ENCODE measurements at regions not wholly inside any gene's neighbourhood (a gene's known extent, or its start where the extent isn't known, plus 50 kb on each side); places are given as distances from the start of the nearest gene placed in this dataset.

DNA sequence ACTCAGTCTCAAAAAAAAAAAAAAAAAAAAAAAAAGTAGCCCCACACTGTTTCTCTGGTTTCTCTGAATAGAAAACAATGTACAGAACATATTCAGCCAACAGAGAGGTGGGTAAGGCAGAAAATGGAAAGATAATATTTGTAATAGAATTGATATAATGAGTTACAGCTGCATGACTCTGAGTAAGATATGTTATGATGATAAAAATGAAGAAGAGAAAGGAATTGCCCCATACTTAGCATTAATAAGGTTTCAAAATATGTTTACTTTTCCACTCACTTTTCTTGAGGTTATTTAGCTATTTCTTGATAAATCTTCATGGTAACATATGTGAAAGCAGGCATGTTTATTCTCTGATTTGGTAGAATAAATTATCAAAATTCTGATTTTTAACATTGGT lies 100.9 kb upstream of the ROBO2 start:
- H3K27me3 Mint-ChIP-seq: no peaks in the 10 kb centered on the region
- CTCF ChIA-PET: no interaction called here
- no peak for DNase-seq
- H3K4me3 Mint-ChIP-seq: no peak overlapping the region
- no peaks in the 10 kb centered on the region for H3K4me1 Mint-ChIP-seq
- H3K27ac Mint-ChIP-seq: no peak overlapping the region
- no peaks in the 10 kb centered on the region for H3K36me3 Mint-ChIP-seq (ENCODE audit: low read depth)
- POLR2A ChIA-PET: no interaction called here
- peaks cover 15% of the 10 kb centered on the region for H3K9me3 Mint-ChIP-seq

DNA sequence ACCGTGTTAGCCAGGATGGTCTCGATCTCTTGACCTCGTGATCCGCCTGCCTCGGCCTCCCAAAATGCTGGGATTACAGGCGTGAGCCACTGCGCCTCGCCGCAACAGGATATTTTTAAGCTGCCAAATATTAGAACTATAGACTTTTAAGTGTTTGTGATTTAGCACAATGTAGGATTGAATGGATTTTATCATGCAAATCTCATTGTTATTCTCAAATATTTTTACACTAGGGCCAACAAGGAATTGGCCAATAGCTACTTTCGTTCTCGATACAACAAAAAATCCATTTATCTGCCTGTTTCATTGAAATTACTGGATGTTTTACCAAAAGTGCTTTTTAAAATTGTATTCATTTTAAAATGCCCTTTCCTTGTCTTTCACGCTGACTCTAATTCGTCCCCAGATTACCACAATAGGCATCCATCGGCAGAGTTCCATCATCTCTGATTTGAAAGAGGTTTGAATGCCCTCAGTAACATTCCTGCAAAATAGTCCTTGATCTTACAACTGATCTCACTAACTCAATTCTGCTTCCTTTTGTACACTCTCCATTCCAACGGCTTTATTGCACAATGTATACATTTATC lies 99.6 kb upstream of the ROBO2 start:
- CTCF ChIA-PET: no interaction called here
- POLR2A ChIA-PET: no interaction called here
- Mint-ChIP-seq H3K36me3 (ENCODE audit: low read depth) (no peaks in the 10 kb centered on the region), H3K4me3 (no peak overlapping the region), H3K27me3 (no peaks in the 10 kb centered on the region), H3K4me1 (no peaks in the 10 kb centered on the region), H3K27ac (no peak overlapping the region), H3K9me3 (peaks cover 14% of the 10 kb centered on the region)
- DNase-seq: no peak

DNA sequence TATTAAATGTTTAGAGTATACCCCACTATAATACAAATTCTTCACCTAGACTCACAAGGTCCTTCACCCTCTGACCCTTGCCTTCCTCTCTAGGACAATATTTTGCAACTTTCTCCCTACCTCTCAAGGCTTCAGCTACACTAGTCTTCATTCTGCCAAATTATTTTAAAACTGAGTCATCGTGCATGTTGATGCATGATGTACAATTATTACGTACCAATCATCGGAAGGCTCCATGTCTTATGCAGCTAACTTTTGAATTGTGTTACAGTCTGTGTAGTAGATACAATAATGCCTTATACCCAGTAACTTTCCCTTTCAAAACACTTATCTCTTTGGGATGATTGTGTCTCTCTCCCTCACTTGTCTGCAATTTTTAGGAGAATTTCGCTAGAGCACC lies 98.5 kb upstream of the ROBO2 start:
- H3K4me3 Mint-ChIP-seq: no peak overlapping the region
- no peak for DNase-seq
- ChIA-PET CTCF (no interaction called here), POLR2A (no interaction called here)
- no peaks in the 10 kb centered on the region for H3K27me3 Mint-ChIP-seq
- no peaks in the 10 kb centered on the region for H3K4me1 Mint-ChIP-seq
- H3K9me3 Mint-ChIP-seq: peaks cover 12% of the 10 kb centered on the region
- H3K27ac Mint-ChIP-seq: no peak overlapping the region
- H3K36me3 Mint-ChIP-seq (ENCODE audit: low read depth): no peaks in the 10 kb centered on the region

DNA sequence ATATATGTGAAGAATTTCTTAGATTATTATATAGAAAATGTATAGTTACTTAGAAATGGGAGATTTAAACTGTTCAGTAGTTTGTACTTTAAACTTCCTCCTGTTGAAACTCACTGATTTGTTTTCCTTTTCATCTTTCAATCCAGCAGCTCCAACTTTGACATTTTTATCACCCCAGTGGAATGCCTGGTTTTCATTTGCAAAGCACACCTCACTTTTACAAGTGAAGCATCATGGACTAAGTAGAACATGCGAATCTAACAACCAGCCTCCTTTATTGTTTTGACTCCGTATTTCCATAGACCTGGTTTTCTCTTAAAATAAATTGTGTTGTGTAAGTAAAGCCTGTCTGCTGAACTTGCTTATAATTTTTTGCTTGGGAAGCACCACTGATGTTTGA lies 97.8 kb upstream of the ROBO2 start:
- H3K27me3 Mint-ChIP-seq: no peaks in the 10 kb centered on the region
- ChIA-PET POLR2A (no interaction called here), CTCF (no interaction called here)
- no peak overlapping the region for H3K27ac Mint-ChIP-seq
- H3K4me3 Mint-ChIP-seq: no peak overlapping the region
- H3K4me1 Mint-ChIP-seq: no peaks in the 10 kb centered on the region
- H3K36me3 Mint-ChIP-seq (ENCODE audit: low read depth): no peaks in the 10 kb centered on the region
- H3K9me3 Mint-ChIP-seq: peaks cover 15% of the 10 kb centered on the region
- DNase-seq: no peak

DNA sequence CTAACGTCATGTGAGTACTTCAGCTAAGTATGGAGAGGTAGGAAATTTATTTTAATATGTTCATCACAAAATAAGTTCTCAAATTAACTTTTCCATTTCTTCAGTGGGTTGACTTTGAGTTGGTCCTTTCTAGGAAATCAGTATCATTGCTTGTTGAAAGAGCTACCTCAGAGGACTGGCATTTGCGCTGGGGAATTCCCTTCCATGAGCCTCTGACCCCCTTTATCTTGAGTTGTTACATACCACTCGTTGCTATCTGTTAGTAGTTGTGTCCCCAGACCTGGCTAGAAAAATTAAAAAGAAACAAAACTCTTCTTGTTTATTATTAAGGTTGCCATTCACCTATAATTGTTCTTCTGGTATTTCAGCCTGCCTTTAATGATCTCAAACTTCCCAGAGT lies 96.8 kb upstream of the ROBO2 start:
- no peak overlapping the region for H3K27ac Mint-ChIP-seq

DNA sequence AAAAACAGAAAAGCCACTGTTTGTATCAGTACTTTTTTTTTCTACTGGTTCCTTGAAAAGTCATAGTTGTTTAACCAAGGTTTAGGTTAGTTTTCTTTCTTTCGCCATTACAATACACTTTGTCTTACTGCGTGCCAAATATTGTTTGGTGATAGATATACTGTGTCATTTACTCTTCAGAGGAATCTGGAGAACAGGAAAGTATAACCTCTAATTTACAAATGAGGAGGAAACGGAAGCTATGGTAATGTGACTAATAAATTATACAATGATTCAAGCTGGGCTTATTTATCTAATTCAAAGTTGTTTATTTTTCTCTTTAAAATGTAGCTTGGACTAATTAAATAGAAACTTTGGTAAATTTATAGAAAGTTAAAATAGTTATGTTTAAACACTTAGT lies 96.2 kb upstream of the ROBO2 start:
- POLR2A ChIA-PET: no interaction called here
- peaks cover 12% of the 10 kb centered on the region for H3K9me3 Mint-ChIP-seq

More for the DNA sequence above, 96.8 kb upstream of the ROBO2 start:
- Mint-ChIP-seq H3K4me1 (no peaks in the 10 kb centered on the region), H3K9me3 (peaks cover 15% of the 10 kb centered on the region), H3K36me3 (ENCODE audit: low read depth) (no peaks in the 10 kb centered on the region), H3K27me3 (no peaks in the 10 kb centered on the region), H3K4me3 (no peak overlapping the region)
- ChIA-PET CTCF (no interaction called here), POLR2A (no interaction called here)
- DNase-seq: no peak

DNA sequence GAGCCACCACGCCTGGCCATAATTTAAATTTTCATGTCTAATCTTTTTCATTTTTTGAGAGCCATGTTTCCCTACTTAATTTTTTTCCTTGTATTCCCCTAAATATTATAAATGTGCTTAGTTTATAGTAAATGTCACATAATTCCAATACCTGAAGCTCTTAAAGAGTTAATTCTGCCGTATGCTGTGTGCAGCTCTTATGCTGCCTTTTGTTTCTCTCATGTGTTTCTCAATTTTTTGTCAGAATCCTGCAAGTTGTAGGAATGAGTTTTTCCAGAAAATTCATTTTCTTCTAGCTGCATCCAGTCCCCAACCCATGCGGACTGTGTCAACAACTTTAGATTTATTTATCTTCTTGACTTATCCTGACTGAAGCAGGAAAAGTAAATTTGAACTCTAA lies 90.9 kb upstream of the ROBO2 start:
- no peaks in the 10 kb centered on the region for H3K27me3 Mint-ChIP-seq
- peaks cover 12% of the 10 kb centered on the region for H3K9me3 Mint-ChIP-seq
- no peak for DNase-seq
- no peak overlapping the region for H3K27ac Mint-ChIP-seq
- POLR2A ChIA-PET: no interaction called here
- no peak overlapping the region for H3K4me3 Mint-ChIP-seq
- H3K36me3 Mint-ChIP-seq (ENCODE audit: low read depth): no peaks in the 10 kb centered on the region
- H3K4me1 Mint-ChIP-seq: no peaks in the 10 kb centered on the region
- CTCF ChIA-PET: no interaction called here

More for the DNA sequence above, 96.2 kb upstream of the ROBO2 start:
- DNase-seq: no peak
- CTCF ChIA-PET: no interaction called here
- Mint-ChIP-seq H3K4me1 (no peaks in the 10 kb centered on the region), H3K27ac (no peak overlapping the region), H3K4me3 (no peak overlapping the region), H3K27me3 (no peaks in the 10 kb centered on the region), H3K36me3 (ENCODE audit: low read depth) (no peaks in the 10 kb centered on the region)

DNA sequence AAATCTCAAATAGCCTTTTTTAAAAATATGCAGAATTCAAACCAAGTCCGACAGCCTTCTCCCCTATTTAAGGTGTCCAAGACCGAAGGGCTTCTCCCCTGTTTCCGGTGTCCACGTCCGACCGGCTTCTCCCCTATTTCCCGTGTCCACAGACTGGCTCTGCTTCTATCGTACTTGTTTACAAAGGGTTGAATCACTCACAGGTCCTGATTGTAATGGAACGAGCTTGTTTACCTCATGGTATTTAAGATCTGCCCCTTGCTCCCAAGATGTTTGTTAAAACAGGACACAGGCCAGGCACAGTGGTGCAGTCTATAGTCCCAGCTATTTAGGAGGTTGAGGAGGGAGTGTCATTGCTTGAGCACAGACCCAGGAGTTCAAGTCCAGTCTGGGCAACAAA lies 90.4 kb upstream of the ROBO2 start:
- no peaks in the 10 kb centered on the region for H3K27me3 Mint-ChIP-seq
- no peak for DNase-seq
- H3K9me3 Mint-ChIP-seq: peaks cover 12% of the 10 kb centered on the region
- H3K4me1 Mint-ChIP-seq: no peaks in the 10 kb centered on the region
- no peaks in the 10 kb centered on the region for H3K36me3 Mint-ChIP-seq (ENCODE audit: low read depth)
- H3K27ac Mint-ChIP-seq: no peak overlapping the region
- ChIA-PET CTCF (no interaction called here), POLR2A (no interaction called here)
- H3K4me3 Mint-ChIP-seq: no peak overlapping the region

DNA sequence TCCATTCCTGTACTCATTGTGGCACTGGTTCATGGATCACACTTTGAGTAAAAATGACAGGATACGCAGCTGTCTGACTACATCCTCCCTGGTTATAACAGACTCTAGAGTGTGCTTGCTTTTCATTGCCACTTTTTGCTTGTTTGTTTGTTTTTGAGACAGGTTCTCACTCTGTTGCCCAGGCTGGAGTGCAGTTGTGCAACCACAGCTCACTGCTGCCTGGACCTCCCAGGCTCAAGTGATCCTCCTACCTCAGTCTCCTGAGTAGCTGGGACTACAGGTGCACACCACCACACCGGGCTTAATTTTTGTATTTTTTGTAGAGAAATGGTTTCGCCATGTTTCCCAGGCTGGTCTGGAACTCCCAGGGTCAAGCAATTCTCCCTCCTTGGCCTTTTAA lies 89.3 kb upstream of the ROBO2 start:
- H3K4me1 Mint-ChIP-seq: no peaks in the 10 kb centered on the region
- no peak for DNase-seq
- POLR2A ChIA-PET: no interaction called here
- H3K27ac Mint-ChIP-seq: no peak overlapping the region
- CTCF ChIA-PET: no interaction called here
- peaks cover 12% of the 10 kb centered on the region for H3K9me3 Mint-ChIP-seq
- H3K4me3 Mint-ChIP-seq: no peak overlapping the region
- no peaks in the 10 kb centered on the region for H3K27me3 Mint-ChIP-seq
- no peaks in the 10 kb centered on the region for H3K36me3 Mint-ChIP-seq (ENCODE audit: low read depth)

DNA sequence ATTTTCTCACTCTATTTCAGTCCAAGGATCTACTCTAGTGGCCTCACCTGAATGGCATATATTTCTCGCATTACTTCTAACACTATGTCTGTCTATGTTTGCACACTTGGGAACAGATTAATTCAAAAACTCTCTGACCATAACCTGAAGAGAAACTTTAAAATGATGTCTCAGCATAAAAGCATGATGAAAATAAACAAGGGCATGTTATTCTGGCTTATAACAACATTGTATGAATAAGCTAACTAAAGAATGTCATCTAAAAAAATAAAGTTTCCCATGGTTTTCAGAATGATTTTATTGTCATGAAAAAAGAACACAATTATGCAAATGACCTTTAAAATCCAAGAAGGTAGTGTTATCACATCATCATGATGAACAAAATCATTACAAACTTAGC lies 85.5 kb upstream of the ROBO2 start:
- Mint-ChIP-seq H3K9me3 (peaks cover 9% of the 10 kb centered on the region), H3K4me3 (no peak overlapping the region), H3K27ac (no peak overlapping the region), H3K27me3 (no peaks in the 10 kb centered on the region), H3K36me3 (ENCODE audit: low read depth) (no peaks in the 10 kb centered on the region), H3K4me1 (no peaks in the 10 kb centered on the region)
- POLR2A ChIA-PET: no interaction called here
- DNase-seq: no peak
- CTCF ChIA-PET: no interaction called here

DNA sequence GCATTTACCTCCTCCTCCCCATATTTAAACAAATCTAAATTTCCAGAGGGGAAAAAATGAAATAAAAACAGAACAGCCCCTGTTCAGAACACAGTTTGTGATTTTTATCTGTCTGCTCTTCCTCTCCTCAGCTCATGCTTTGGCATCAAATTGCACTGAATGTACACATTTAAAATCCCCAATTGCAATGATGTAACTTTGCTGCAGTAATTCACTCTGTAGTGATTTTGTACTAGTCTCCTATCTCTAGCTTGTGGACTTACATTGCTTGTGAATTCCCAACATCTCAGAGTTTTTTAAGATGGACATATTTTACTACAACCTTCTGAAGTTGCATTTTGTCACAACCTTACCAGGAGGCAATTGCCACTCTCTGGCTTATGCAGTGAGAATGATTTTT lies 81.6 kb upstream of the ROBO2 start:
- ChIA-PET POLR2A (no interaction called here), CTCF (no interaction called here)
- H3K9me3 Mint-ChIP-seq: peaks cover 2% of the 10 kb centered on the region
- H3K27me3 Mint-ChIP-seq: no peaks in the 10 kb centered on the region
- DNase-seq: no peak
- H3K27ac Mint-ChIP-seq: no peak overlapping the region
- no peaks in the 10 kb centered on the region for H3K4me1 Mint-ChIP-seq
- no peak overlapping the region for H3K4me3 Mint-ChIP-seq
- no peaks in the 10 kb centered on the region for H3K36me3 Mint-ChIP-seq (ENCODE audit: low read depth)

DNA sequence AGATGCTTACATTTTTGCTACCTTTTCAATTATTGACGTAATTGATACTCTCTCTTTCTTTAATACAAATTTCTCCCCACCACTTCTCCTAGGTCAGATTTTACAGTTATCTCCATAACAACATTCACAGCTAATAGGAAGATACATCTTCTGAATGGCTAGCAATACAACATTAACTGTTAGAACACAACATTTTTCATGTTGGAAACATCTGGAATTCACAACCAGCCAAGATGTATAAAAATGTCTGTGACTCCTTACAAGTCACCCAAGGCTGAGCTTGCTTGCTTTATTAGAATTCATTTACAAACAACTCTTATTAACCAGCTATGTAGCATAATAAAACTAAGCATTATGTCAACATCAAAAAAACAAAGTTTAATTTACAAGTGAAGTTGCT lies 81.0 kb upstream of the ROBO2 start:
- Mint-ChIP-seq H3K27me3 (no peaks in the 10 kb centered on the region), H3K4me1 (no peaks in the 10 kb centered on the region)
- POLR2A ChIA-PET: no interaction called here

DNA sequence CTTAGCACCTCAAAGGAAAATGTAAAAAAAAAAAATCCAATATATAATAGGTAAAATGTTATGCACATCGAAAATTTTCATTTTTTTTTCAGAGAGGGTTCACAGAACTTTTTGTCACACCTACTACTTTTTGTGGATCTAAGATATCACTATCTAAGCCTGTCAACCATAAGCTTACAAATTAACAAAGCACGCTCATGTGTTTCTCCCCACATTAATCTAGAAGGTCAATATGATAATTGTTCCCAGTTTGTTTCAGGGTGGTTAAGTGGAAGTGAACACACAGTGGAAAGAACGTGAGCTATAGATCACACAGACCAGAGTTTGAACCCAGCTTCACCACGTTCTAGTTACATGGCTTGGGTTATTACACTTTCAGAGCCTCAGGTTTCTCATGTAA lies 78.6 kb upstream of the ROBO2 start:
- Mint-ChIP-seq H3K27ac (no peak overlapping the region), H3K36me3 (ENCODE audit: low read depth) (no peaks in the 10 kb centered on the region), H3K9me3 (peaks cover 5% of the 10 kb centered on the region), H3K27me3 (no peaks in the 10 kb centered on the region), H3K4me3 (no peak overlapping the region), H3K4me1 (no peaks in the 10 kb centered on the region)
- ChIA-PET POLR2A (no interaction called here), CTCF (interaction anchor here (0.7 kb wide), 1 partner anchor 637 kb away, joined by 5 read pairs; no protein-coding TSS in a partner anchor)
- DNase-seq: no peak

More for the DNA sequence above, 81.0 kb upstream of the ROBO2 start:
- H3K4me3 Mint-ChIP-seq: no peak overlapping the region
- CTCF ChIA-PET: no interaction called here
- no peak for DNase-seq
- peaks cover under 1% of the 10 kb centered on the region for H3K9me3 Mint-ChIP-seq
- H3K36me3 Mint-ChIP-seq (ENCODE audit: low read depth): no peaks in the 10 kb centered on the region
- no peak overlapping the region for H3K27ac Mint-ChIP-seq

DNA sequence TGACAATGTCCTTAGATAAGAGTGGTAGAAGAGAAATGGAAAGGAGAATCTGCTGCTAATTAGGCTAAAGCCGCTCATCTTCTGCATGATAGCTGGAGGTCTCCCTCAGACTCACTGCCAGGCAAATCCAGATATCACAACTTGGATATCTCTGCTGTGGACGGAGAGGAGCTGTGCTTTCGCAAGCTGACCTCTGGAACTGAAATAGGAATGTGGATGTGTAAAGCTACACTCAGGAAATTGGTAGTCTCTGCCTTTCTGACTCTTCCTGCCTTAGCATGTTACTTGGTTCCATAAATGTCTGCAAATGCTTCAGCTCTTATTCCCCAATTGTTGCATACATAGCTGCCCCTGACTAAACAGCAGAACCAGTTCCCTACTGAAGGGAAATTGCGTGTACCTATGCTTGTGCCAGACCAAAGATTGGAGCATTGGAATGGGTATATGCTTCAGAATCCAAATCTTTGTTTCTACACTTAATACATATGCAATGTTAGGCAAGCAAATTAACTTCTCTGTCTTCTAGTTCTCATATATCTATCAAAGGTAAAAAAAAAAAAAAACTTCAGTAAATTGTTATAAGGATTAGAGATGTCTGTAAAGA lies 74.7 kb upstream of the ROBO2 start:
- Mint-ChIP-seq H3K36me3 (ENCODE audit: low read depth) (no peaks in the 10 kb centered on the region), H3K9me3 (peaks cover 12% of the 10 kb centered on the region)

More for the DNA sequence above, 74.7 kb upstream of the ROBO2 start:
- ChIA-PET POLR2A (no interaction called here), CTCF (no interaction called here)
- H3K4me1 Mint-ChIP-seq: no peaks in the 10 kb centered on the region
- no peaks in the 10 kb centered on the region for H3K27me3 Mint-ChIP-seq
- DNase-seq: no peak
- H3K27ac Mint-ChIP-seq: no peak overlapping the region
- H3K4me3 Mint-ChIP-seq: no peak overlapping the region

Measured in activated CD4-positive, alpha-beta T cell treated with anti-CD3 and anti-CD28 coated beads, Interleukin-2, amount 10 ng/mL, durations not matched to agents 7 days and 5 days (primary cell).